ENCODE measurements at regions not wholly inside any gene's neighbourhood (a gene's known extent, or its start where the extent isn't known, plus 50 kb on each side); places are given as distances from the start of the nearest gene placed in this dataset.

- TF ChIP-seq POLR2A (IDR thresholded peaks at IDR 0.05) = no peak
- no peak for TF ChIP-seq CTCF (IDR thresholded peaks at IDR 0.05)
Observed at GRCh38 chr4:26005764-26006163, 91.7 kb downstream of the SMIM20 start.

Data from tibial nerve (tissue), 3 donors.